Pancreas (tissue), 10 donors: ENCODE measurements at regions not wholly inside any gene's neighbourhood (a gene's known extent, or its start where the extent isn't known, plus 50 kb on each side); places are given as distances from the start of the nearest gene placed in this dataset.

ENCODE experiments used
- ATAC-seq, 4 donors: fragments of 200-7000 bp; cut with Tn5 transposase; one replicate each; pipeline versions ENCODE4 v1.8.0 to v1.9.1; 2020; ENCODE audit warnings: mild to moderate bottlenecking in 4 of 4, moderate library complexity in 4 of 4
- DNase-seq, 6 donors: peaks; one replicate each; pipeline ENCODE4 v3.0.0-alpha.2; 2020
- FAIRE-seq: peaks from 2 replicates; lab custom pipeline; 2012; peaks lifted over from hg19 to GRCh38; lab: Jason Lieb, UNC
- H3K27ac ChIP-seq, 4 donors: fragments of 200-600 bp; sonication (generic); 1 replicate in 3 of 4; 2 replicates in 1 of 4; pipeline versions ENCODE4 v1.5.0 to v1.8.0; 2020
- H3K27me3 ChIP-seq, 4 donors: fragments of 200-600 bp; one replicate each; pipeline ENCODE4 v1.8.0; 2021
- H3K36me3 ChIP-seq, 3 donors: fragments of 200-600 bp; sonication (generic) in 1 of 3; one replicate each; pipeline versions ENCODE4 v1.5.0 to v1.8.0; 2020 to 2021
- H3K4me1 ChIP-seq, 3 donors: fragments of 200-600 bp; one replicate each; pipeline ENCODE4 v1.8.0; 2021
- H3K4me3 ChIP-seq, 4 donors: fragments of 200-600 bp; sonication (generic) in 2 of 4; one replicate each; pipeline versions ENCODE4 v1.5.0 to v1.8.0; 2020 to 2021
- H3K9me3 ChIP-seq, 4 donors: fragments of 200-600 bp; one replicate each; pipeline ENCODE4 v1.8.0; 2021
- CTCF ChIP-seq, 4 donors: fragments of 200-600 bp; sonication (generic) in 3 of 4; IDR thresholded peaks; one replicate each; pipeline versions ENCODE4 v1.5.0 to v1.8.0; 2021; ENCODE audit warnings: antibody characterized with exemption in 4 of 4
- WGBS, 2 donors: extraction: QIAGEN DNeasy Blood & Tissue Kit; methylation state at CpG; one replicate each; pipeline ENCODE4 v1.1.7; 2013; 5-methylcytosine and 5-hydroxymethylcytosine counted together
- intact Hi-C, 3 donors: fragments of 100-400 bp; cut with DNase I; formaldehyde crosslinking; loops; one replicate each; pipeline versions ENCODE4 v1.11.1 to v1.14.2; 2022
- donor health status: healthy with polysubstance abuse.
- donor health status: DM: no; HTN: no; CAD: no; lungs with moderate emphysema.
- donor health status: DM: no; HTN: no; CAD: no.
- donor health status: control.
- donor health status: control.
- donor health status: Bipolar disorder and iron deficiency.
- donor health status: DM: yes; HTN: yes; CAD: no.
- donor health status: DM: no; HTN: no; CAD: no.
- donor health status: DM: no; HTN: no; CAD: no.
- donor health status: DM: yes; HTN: yes; CAD: no.

GRCh38 chr12:116366456-116366776, 88.9 kb upstream of the MED13L start:
- intact Hi-C loops, result no loop called here
- Histone ChIP-seq H3K36me3 (no peaks in the 10 kb centered on the region), H3K4me1 (peaks cover 6 to 17% (median 10%) of the 10 kb centered on the region in 3 donors), H3K4me3 (no peak overlapping the region), H3K27ac (peak overlapping the region in 2 of 4 donors; percentile 36 to 52), H3K9me3 (no peaks in the 10 kb centered on the region), H3K27me3 (no peaks in the 10 kb centered on the region)
- WGBS, 2 donors, result 22 to 34% methylated on average over 9 of the region's 9 CpGs
- peak; percentile 58 to 84 (median 69) for ATAC-seq
- no peak for FAIRE-seq
- TF ChIP-seq CTCF (IDR thresholded peaks at IDR 0.05), result no peak
- DNase-seq, result peak; percentile 60 to 89 (median 76)

- H3K4me1 ChIP-seq, result peaks cover 6 to 17% (median 10%) of the 10 kb centered on the region in 3 donors
- no peak overlapping the region for H3K4me3 ChIP-seq
- peak overlapping the region in 2 of 4 donors; percentile 36 to 52 for H3K27ac ChIP-seq
- H3K27me3 ChIP-seq, result no peaks in the 10 kb centered on the region
- FAIRE-seq (no peak), DNase-seq (no peak), ATAC-seq (no peak)
- intact Hi-C loops, result no loop called here
- TF ChIP-seq CTCF (IDR thresholded peaks at IDR 0.05), result no peak
- WGBS, 2 donors, result 71 to 84% methylated on average over 6 of the region's 6 CpGs
- H3K9me3 ChIP-seq, result no peaks in the 10 kb centered on the region
- H3K36me3 ChIP-seq, result no peaks in the 10 kb centered on the region
These were observed 89.3 kb upstream of the MED13L start for GRCh38 chr12:116366824-116367223.

- no peaks in the 10 kb centered on the region for H3K27me3 ChIP-seq
- no peaks in the 10 kb centered on the region for H3K36me3 ChIP-seq
- H3K4me3 ChIP-seq, result peak overlapping the region in 1 of 4 donors; percentile 8
- DNase-seq (peak; percentile 65 to 87 (median 86)), ATAC-seq (peak; percentile 87 to 93 (median 88)), FAIRE-seq (no peak)
- intact Hi-C loops, result no loop called here
- WGBS, 2 donors, result 36 to 39% methylated on average over 16 of the region's 16 CpGs
- H3K9me3 ChIP-seq, result no peaks in the 10 kb centered on the region
- H3K27ac ChIP-seq, result peak overlapping the region; percentile 49 to 74 (median 60)
- no peak for TF ChIP-seq CTCF (IDR thresholded peaks at IDR 0.05)
- H3K4me1 ChIP-seq, result peaks cover 10 to 24% (median 12%) of the 10 kb centered on the region in 3 donors
These were observed 91.0 kb upstream of the MED13L start for GRCh38 chr12:116368196-116369194.

GRCh38 chr12:116370004-116370404, 92.5 kb upstream of the MED13L start:
- FAIRE-seq, result no peak
- 85% methylated on average over 4 of the region's 4 CpGs for WGBS, 2 donors
- intact Hi-C loops, result no loop called here
- DNase-seq, result no peak
- no peak for TF ChIP-seq CTCF (IDR thresholded peaks at IDR 0.05)
- Histone ChIP-seq H3K4me1 (peaks cover 10 to 25% (median 13%) of the 10 kb centered on the region in 3 donors), H3K4me3 (no peak overlapping the region), H3K27me3 (no peaks in the 10 kb centered on the region), H3K36me3 (no peaks in the 10 kb centered on the region), H3K9me3 (no peaks in the 10 kb centered on the region), H3K27ac (no peak overlapping the region)
- ATAC-seq, result peak in 1 of 4 donors; percentile 4
